LHCN-M2 (cell line): ENCODE measurements at regions not wholly inside any gene's neighbourhood (a gene's known extent, or its start where the extent isn't known, plus 50 kb on each side); places are given as distances from the start of the nearest gene placed in this dataset.

Experiments
- DNase-seq: peaks from one replicate; pipeline ENCODE4 v3.0.0-alpha.2; 2012; ENCODE audit warnings: low read depth

DNA sequence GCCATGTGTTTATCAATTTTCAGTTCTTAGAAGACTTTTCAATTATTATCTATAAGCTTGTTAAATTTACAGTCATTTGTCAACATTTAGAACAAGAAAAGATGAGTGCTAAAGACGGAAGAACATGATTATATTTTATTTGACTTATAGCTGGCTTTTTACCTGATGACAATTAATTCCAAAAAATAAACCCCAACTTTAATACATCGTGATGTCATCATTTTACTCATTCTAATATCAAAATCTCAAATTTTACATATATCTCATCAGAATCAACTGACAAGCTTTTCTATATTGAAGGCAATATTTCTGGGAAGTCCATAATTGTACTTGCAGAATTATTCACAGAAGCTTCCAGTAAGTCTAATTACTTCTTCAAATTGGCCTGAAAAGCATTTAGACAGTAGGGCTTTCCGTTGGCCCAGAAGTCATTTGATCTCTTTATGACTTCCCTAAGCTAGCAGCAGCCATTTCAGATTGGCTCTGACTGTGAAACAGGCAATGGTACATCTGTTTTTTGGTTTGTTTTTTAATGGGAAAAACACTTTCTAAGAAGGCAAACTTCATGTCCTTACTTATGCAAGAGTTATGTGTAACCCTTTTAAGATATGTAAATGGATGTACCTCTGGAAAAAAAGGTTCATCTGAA, 234.7 kb upstream of the PLSCR5 start:
- no peak for DNase-seq

DNA sequence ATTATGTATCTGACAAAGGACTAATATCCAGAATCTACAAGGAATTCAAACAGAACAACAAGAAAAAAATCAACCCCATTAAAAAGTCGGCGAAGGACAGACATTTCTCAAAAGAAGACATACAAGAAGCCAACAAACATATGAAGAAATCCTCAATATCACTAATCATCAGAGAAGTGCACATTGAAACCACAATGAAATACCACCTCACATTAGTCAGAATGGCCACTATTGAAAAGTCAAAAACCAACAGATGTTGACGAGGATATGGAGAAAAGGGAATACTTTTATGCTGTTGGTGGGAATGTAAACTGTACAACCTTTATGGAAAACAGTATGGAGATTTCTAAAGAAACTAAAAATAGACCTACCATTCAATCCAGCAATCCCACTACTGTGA, 233.1 kb upstream of the PLSCR5 start:
- peak; percentile 65 for DNase-seq

- DNase-seq, result no peak
These were observed 229.8 kb upstream of the PLSCR5 start for GRCh38 chr3:146834917-146835316.

- no peak for DNase-seq
These were observed 227.8 kb upstream of the PLSCR5 start for GRCh38 chr3:146832857-146833458.

DNA sequence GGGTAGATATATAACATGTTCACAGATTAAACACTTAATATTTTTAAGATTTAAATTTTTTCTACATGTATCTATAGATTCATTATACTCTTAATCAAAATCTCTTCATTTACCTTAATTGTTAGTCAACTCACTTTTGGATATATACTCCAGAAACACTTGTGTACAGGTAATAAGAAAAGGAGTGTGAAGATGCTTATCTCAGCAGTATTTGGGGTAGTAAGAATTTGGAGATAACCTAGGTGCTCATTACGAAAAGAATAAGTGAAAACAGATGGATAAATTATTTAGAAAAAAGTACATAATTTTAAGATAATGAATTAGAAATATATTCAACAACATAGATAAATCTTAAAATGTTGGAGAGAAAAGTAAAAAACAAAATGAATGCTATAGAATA, 226.5 kb upstream of the PLSCR5 start:
- no peak for DNase-seq

DNA sequence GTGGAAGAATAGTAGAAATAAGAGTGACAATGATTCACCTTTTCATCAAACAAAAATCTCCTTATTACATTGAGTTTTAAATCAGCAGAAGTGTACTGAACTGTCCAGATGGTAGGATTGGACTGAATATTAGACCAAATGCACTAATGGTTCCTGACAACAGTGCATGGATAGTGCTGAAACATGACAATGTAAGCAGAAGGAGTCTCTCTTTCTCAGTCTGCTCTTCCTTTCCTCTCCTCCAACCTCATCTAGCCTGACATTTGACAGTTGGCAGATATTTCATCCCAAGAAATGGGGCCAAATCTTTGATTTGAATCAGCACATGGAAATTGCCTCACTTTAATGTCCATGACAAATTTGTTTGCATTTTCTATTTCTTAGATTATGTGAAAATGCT, 225.1 kb upstream of the PLSCR5 start:
- DNase-seq, result no peak

GRCh38 chr3:146827836-146828235, 222.7 kb upstream of the PLSCR5 start:
- no peak for DNase-seq

- DNase-seq, result no peak
These were observed 218.5 kb upstream of the PLSCR5 start for GRCh38 chr3:146823622-146824021.

DNA sequence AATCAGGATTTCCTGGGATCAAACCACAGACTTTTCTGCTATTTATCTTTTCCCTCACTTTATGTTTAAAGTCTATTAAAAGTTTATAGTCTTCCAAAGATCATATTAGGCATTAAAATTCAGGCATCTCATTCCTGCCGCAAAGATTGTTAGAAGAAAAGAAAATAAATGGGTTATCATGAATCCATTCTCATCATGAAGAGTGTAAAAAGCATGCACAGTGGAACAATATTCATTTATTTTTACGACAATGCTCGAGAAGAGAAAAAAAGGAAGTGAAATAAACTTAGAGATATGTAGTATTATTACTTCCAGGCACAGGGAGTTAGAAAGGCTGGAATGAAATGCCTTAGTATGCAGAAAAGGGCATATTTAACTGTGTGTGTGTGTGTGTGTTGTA, 213.7 kb upstream of the PLSCR5 start:
- DNase-seq, result no peak

- DNase-seq, result no peak
These were observed 213.2 kb upstream of the PLSCR5 start for GRCh38 chr3:146818301-146818700.

DNA sequence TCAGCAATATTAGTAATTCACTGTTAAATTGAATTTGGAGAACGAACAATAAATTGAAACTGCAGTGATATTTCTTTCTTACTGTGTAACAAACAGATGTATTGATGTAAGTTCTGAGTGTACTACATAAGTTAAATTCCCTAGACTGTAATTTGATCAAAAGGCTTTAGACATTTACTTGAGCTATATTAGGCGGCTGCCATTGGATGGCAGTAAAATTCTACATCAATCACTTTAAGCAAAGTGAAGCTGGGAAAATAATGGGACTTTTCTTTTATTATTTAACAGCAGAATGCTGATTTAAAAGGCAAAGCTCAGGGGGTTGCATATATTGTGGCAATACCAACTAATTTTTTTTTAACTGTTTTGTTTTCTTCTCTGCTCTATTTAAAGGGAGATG, 212.6 kb upstream of the PLSCR5 start:
- DNase-seq, result peak; percentile 68

- DNase-seq, result peak; percentile 50
These were observed 209.6 kb upstream of the PLSCR5 start for GRCh38 chr3:146814601-146815315.

DNA sequence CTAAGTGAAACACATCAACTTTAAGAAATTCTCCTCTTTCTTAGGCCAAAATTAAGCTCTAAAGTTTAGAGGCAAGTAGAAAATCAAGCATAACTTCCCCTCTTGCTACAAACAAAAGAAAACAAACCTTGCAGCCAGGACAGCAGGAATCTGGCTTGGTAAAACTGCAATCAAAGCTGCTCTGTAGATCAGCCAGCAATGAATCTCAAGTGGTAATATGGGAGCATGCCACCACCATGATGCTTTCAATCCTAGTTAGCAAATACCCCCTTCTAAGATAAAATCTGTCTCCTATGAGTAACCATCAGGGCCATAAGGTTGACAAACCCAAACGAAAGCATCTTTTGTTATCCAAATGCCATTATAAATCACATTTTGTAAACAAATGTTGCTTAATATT, 208.3 kb upstream of the PLSCR5 start:
- DNase-seq, result no peak

DNA sequence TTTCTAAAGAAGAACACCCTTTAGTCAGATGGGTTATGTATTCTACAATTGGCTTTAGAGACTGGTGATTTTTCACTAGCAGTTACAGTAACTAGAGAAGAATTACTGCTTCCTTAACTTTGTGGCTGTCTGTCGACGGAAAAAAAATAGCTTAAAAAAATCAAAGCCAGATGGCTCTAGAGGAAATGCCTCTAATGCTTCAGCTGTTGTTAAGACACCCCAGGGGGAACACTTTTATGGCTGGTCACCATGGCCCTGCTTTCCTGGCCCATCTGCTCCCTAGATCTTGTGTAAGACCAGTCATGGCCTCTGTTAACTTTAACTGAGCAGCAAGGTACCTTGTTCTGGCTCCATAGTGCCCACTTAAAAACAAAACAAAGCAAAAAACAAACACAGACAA, 198.6 kb upstream of the PLSCR5 start:
- peak; percentile 93 for DNase-seq

GRCh38 chr3:146801492-146801891, 196.3 kb upstream of the PLSCR5 start:
- no peak for DNase-seq

- no peak for DNase-seq
These were observed 195.3 kb upstream of the PLSCR5 start for GRCh38 chr3:146800484-146800883.

GRCh38 chr3:146796078-146796477, 190.9 kb upstream of the PLSCR5 start:
- no peak for DNase-seq

DNA sequence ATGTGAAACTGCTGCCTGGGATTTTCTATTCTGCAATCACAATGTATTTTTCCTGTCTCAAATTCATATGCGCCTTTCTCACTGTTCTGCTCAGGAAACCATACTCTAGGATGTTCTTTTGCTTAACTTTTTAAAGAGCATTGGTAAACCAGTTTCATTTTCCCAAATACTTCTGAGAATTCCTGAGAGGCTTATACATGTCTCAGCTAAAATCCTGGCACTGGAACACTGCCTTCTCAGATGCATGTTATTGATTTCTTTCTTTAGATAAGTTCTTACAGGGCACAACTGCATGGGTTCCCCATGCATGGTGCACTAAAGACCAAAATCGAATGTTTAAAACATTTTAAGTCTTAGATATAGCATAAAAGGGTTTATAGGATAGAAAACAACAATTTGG, 178.3 kb upstream of the PLSCR5 start:
- DNase-seq, result no peak

DNA sequence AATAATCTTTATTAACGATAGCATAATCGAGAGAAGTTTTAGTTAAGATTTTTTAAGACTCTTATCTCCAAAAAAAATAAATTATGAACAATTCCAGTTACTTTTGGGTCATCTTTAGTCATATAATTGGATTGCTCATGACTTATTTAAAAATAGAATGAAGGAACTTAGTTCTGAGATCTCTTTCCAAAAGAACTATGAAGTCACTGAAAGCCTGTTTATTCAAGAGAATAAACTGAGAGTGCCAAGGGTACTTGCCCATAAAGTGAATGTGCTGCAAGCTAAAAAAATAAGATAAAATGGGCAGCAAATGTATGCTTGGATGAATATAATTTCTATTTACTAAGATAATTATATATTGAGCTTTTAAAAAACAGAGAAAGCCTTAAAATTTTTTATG, 176.5 kb upstream of the PLSCR5 start:
- peak; percentile 34 for DNase-seq

GRCh38 chr3:146781059-146781458, 175.9 kb upstream of the PLSCR5 start:
- DNase-seq, result no peak

GRCh38 chr3:146780251-146780650, 175.1 kb upstream of the PLSCR5 start:
- peak; percentile 61 for DNase-seq

- DNase-seq, result no peak
These were observed 172.8 kb upstream of the PLSCR5 start for GRCh38 chr3:146777941-146778340.

- no peak for DNase-seq
These were observed 167.1 kb upstream of the PLSCR5 start for GRCh38 chr3:146772211-146772743.
